KMS-11 (cell line): ENCODE measurements at regions not wholly inside any gene's neighbourhood (a gene's known extent, or its start where the extent isn't known, plus 50 kb on each side); places are given as distances from the start of the nearest gene placed in this dataset.

Experiments used
- H2AFZ ChIP-seq: fragments of 200-600 bp; sonication (generic); 2 replicates; pipeline ENCODE4 v1.6.1; 2016; ENCODE audit warnings: antibody characterized with exemption, mixed run types, low read depth
- H3K27ac ChIP-seq: fragments of 200-600 bp; sonication (generic); 2 replicates; pipeline ENCODE4 v1.6.1; 2016; ENCODE audit warnings: mild to moderate bottlenecking, mixed run types
- H3K27me3 ChIP-seq: fragments of 200-600 bp; sonication (generic); 2 replicates; pipeline ENCODE4 v1.6.1; 2017; ENCODE audit warnings: mild to moderate bottlenecking, low read depth, mixed run types, moderate library complexity; ENCODE audit not compliant: insufficient read depth
- H3K36me3 ChIP-seq: fragments of 200-600 bp; sonication (generic); 2 replicates; pipeline ENCODE4 v1.6.1; 2017; ENCODE audit warnings: mild to moderate bottlenecking, mixed run types; ENCODE audit not compliant: insufficient read depth
- H3K4me1 ChIP-seq: fragments of 200-600 bp; sonication (generic); 2 replicates; pipeline ENCODE4 v1.6.1; 2016; ENCODE audit warnings: mild to moderate bottlenecking, low read depth, mixed run types; ENCODE audit not compliant: poor library complexity, severe bottlenecking
- H3K4me2 ChIP-seq: fragments of 200-600 bp; sonication (generic); 2 replicates; pipeline ENCODE4 v1.7.0; 2016; ENCODE audit warnings: mild to moderate bottlenecking, mixed run types
- H3K4me3 ChIP-seq: fragments of 200-600 bp; sonication (generic); IDR thresholded peaks from 2 replicates; pipeline ENCODE4 v1.6.1; 2017; ENCODE audit warnings: low read depth, low read length, mixed read lengths; ENCODE audit not compliant: insufficient read depth
- H3K79me2 ChIP-seq: fragments of 200-600 bp; sonication (generic); 2 replicates; pipeline ENCODE4 v1.6.1; 2016; ENCODE audit warnings: low read depth, mixed run types; ENCODE audit not compliant: insufficient read depth
- H3K9ac ChIP-seq: fragments of 200-600 bp; sonication (generic); 2 replicates; pipeline ENCODE4 v1.6.1; 2016; ENCODE audit warnings: mild to moderate bottlenecking, mixed run types
- H4K20me1 ChIP-seq: fragments of 200-600 bp; sonication (generic); 2 replicates; pipeline ENCODE4 v1.6.1; 2016; ENCODE audit warnings: mild to moderate bottlenecking, mixed run types; ENCODE audit not compliant: insufficient read depth
- CTCF ChIP-seq: fragments of 200-600 bp; sonication (generic); conservative IDR thresholded peaks from 2 replicates; pipeline ENCODE4 v1.6.1; 2017; ENCODE audit warnings: low read depth, mild to moderate bottlenecking, antibody characterized with exemption, low read length, moderate library complexity, mixed read lengths

GRCh38 chr15:94002041-94002440 lies 229.3 kb upstream of the MCTP2 start:
- Histone ChIP-seq H3K4me2 (no peak overlapping the region), H3K79me2 (no peaks in the 10 kb centered on the region), H3K4me1 (no peaks in the 10 kb centered on the region), H3K27ac (no peak overlapping the region), H4K20me1 (no peaks in the 10 kb centered on the region), H3K36me3 (no peaks in the 10 kb centered on the region), H3K27me3 (no peaks in the 10 kb centered on the region), H3K9ac (no peak overlapping the region), H2AFZ (no peak overlapping the region), H3K4me3 (no peak overlapping the region)
- no peak for TF ChIP-seq CTCF

- Histone ChIP-seq H3K27me3 (no peaks in the 10 kb centered on the region), H3K79me2 (no peaks in the 10 kb centered on the region), H3K36me3 (no peaks in the 10 kb centered on the region), H3K4me3 (no peak overlapping the region), H3K4me2 (no peak overlapping the region), H3K4me1 (no peaks in the 10 kb centered on the region), H2AFZ (no peak overlapping the region), H3K9ac (no peak overlapping the region), H4K20me1 (no peaks in the 10 kb centered on the region), H3K27ac (no peak overlapping the region)
- no peak for TF ChIP-seq CTCF
These were observed 230.0 kb upstream of the MCTP2 start for GRCh38 chr15:94001255-94001801.

GRCh38 chr15:94000606-94001005 lies 230.8 kb upstream of the MCTP2 start:
- Histone ChIP-seq H3K36me3 (no peaks in the 10 kb centered on the region), H3K27me3 (no peaks in the 10 kb centered on the region), H3K27ac (no peak overlapping the region), H3K4me1 (no peaks in the 10 kb centered on the region), H3K4me3 (no peak overlapping the region), H3K79me2 (no peaks in the 10 kb centered on the region), H3K9ac (no peak overlapping the region), H4K20me1 (no peaks in the 10 kb centered on the region), H2AFZ (no peak overlapping the region), H3K4me2 (no peak overlapping the region)
- no peak for TF ChIP-seq CTCF

GRCh38 chr15:93997071-93997658 lies 234.2 kb upstream of the MCTP2 start:
- Histone ChIP-seq H3K27me3 (no peaks in the 10 kb centered on the region), H3K9ac (no peak overlapping the region), H3K4me1 (no peaks in the 10 kb centered on the region), H3K27ac (no peak overlapping the region), H4K20me1 (no peaks in the 10 kb centered on the region), H2AFZ (no peak overlapping the region), H3K4me2 (no peak overlapping the region), H3K79me2 (no peaks in the 10 kb centered on the region), H3K36me3 (no peaks in the 10 kb centered on the region), H3K4me3 (no peak overlapping the region)
- peak; percentile 71; the same call in 1 of the 2 replicates for TF ChIP-seq CTCF
